Common myeloid progenitor, CD34-positive (primary cell): ENCODE measurements at regions not wholly inside any gene's neighbourhood (a gene's known extent, or its start where the extent isn't known, plus 50 kb on each side); places are given as distances from the start of the nearest gene placed in this dataset.
"Not testable (repeated sequence)": the region's sequence is repeated elsewhere in the genome, so short reads cannot be mapped to it uniquely, and the experiment has no call there.

Experiments used
- CTCF ChIA-PET: fragments of 350-600 bp; sonication (Branson Sonifier 250); formaldehyde crosslinking; loops from one replicate; lab custom pipeline; 2021; ENCODE audit warnings: antibody characterized with exemption; lab: Charles Lee
- POLR2A ChIA-PET: fragments of 350-600 bp; sonication (Branson Sonifier 250); formaldehyde crosslinking; loops from one replicate; lab custom pipeline; 2021; ENCODE audit warnings: antibody characterized with exemption; lab: Charles Lee
- DNase-seq, 3 donors: peaks; one replicate each; pipeline versions ENCODE4 v3.0.0 to v3.0.0-alpha.2; 2013
- H3K27ac ChIP-seq, 2 experiments: 1 replicate in 1 of 2; 2 replicates in 1 of 2; pipeline ENCODE4 v1.7.0; 2013; ENCODE audit warnings: inconsistent platforms in 2 of 2, low read length in 2 of 2, mild to moderate bottlenecking in 2 of 2, low read depth in 1 of 2, moderate library complexity in 1 of 2; ENCODE audit not compliant: severe bottlenecking in 2 of 2, insufficient read depth in 1 of 2, poor library complexity in 1 of 2
- H3K27me3 ChIP-seq, 5 experiments: replicated peaks in 2 of 5; 1 replicate in 3 of 5; 2 replicates in 2 of 5; pipeline versions ENCODE4 v1.6.1 to v1.7.0; 2013; ENCODE audit warnings: low read length in 4 of 5, mild to moderate bottlenecking in 2 of 5, moderate library complexity in 2 of 5, inconsistent platforms in 1 of 5; ENCODE audit not compliant: insufficient read depth in 5 of 5, control insufficient read depth in 4 of 5
- H3K36me3 ChIP-seq, 4 experiments: 1 replicate in 2 of 4; 2 replicates in 2 of 4; pipeline versions ENCODE4 v1.6.1 to v1.7.0; 2013; ENCODE audit warnings: low read length in 3 of 4, control low read depth in 1 of 4, mild to moderate bottlenecking in 1 of 4; ENCODE audit not compliant: control insufficient read depth in 4 of 4, insufficient read depth in 4 of 4
- H3K4me1 ChIP-seq, 4 experiments: 1 replicate in 3 of 4; 2 replicates in 1 of 4; pipeline versions ENCODE4 v1.6.1 to v1.7.1; 2013; ENCODE audit warnings: low read length in 3 of 4, mild to moderate bottlenecking in 3 of 4, control low read depth in 1 of 4, inconsistent platforms in 1 of 4, moderate library complexity in 1 of 4; ENCODE audit not compliant: control insufficient read depth in 4 of 4, insufficient read depth in 4 of 4; ENCODE audit errors: control extremely low read depth in 1 of 4
- H3K4me3 ChIP-seq, 7 experiments: 1 replicate in 4 of 7; 2 replicates in 3 of 7; pipeline versions ENCODE4 v1.5.1 to v1.7.0; 2013; ENCODE audit warnings: mild to moderate bottlenecking in 7 of 7, low read length in 6 of 7, moderate library complexity in 6 of 7, inconsistent platforms in 2 of 7, low read depth in 2 of 7, control low read depth in 1 of 7; ENCODE audit not compliant: insufficient read depth in 4 of 7, control insufficient read depth in 1 of 7; ENCODE audit errors: extremely low read depth in 1 of 7
- H3K9me3 ChIP-seq, 5 experiments: 1 replicate in 4 of 5; 2 replicates in 1 of 5; pipeline versions ENCODE4 v1.6.1 to v1.7.1; 2013; ENCODE audit warnings: low read length in 4 of 5, mild to moderate bottlenecking in 2 of 5, inconsistent platforms in 1 of 5, low read depth in 1 of 5, moderate library complexity in 1 of 5; ENCODE audit not compliant: control insufficient read depth in 4 of 5, insufficient read depth in 2 of 5; ENCODE audit errors: control extremely low read depth in 1 of 5
- WGBS: methylation state at CpG from one replicate; pipeline ENCODE4 v1.1.5; 2013; ENCODE audit not compliant: insufficient coverage; 5-methylcytosine and 5-hydroxymethylcytosine counted together

DNA sequence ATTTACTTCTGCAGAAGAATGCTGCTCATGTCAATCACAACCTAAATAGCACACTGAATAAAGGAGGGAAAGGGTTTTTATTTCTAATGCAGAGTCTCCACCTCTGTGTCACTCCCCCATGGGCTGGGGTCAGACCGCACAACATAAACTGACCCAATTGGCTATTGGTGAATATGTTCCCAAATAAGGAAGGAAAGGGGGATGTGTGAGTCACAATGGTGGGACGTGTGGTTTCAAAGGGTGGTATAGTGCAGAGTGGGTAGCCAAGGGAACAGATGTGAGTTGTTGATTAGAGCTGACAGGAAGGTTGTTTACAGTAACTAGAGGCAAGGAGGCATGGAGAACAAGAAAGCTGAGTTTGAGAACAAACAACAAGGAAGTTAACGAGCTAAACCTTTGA lies 491.8 kb downstream of the ZPLD1 start:
- CTCF ChIA-PET: interaction anchor here (0.8 kb wide), 1 partner anchor 193 kb away, joined by 3 read pairs; no protein-coding TSS in a partner anchor
- Histone ChIP-seq H3K27me3 (no peaks in the 10 kb centered on the region), H3K36me3 (no peaks in the 10 kb centered on the region), H3K9me3 (peaks cover 0 to 11% (median 5%) of the 10 kb centered on the region in 5 experiments), H3K4me1 (no peaks in the 10 kb centered on the region), H3K4me3 (no peak overlapping the region), H3K27ac (no peak overlapping the region)
- 72% methylated on average over 3 of the region's 3 CpGs for WGBS
- POLR2A ChIA-PET: no interaction called here
- no peak for DNase-seq

GRCh38 chr3:102933377-102933776 lies 498.6 kb downstream of the ZPLD1 start:
- WGBS: 86% methylated on average over 1 of the region's 2 CpGs
- DNase-seq: no peak
- Histone ChIP-seq H3K4me1 (no peaks in the 10 kb centered on the region), H3K9me3 (peaks cover 0 to 4% (median 0%) of the 10 kb centered on the region in 5 experiments), H3K27ac (no peak overlapping the region), H3K27me3 (no peaks in the 10 kb centered on the region), H3K4me3 (no peak overlapping the region), H3K36me3 (no peaks in the 10 kb centered on the region)
- CTCF ChIA-PET: no interaction called here
- POLR2A ChIA-PET: no interaction called here

DNA sequence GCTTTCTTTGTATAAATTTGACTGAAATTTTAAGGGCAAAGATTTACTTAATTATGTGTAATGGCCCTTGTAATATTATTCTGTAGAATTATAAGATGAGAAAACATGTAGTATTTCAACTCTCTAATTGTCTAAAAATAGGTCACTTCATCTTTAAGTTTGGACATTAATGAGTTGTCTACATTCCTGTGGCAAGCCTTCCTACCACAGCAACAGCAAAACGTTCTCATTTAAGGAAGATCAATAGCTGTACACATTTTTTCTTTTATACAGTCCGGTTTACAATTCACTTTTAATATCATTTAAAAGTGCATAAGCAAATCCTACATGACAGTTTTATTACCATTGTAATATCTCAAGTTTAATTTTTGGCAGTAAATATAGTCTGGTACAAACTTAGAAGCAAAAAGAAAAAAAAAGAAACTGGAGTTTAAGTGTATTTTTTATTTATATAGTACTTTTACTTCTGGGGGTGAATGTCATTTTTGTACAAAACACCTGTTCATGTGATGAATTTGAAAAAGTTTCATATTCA lies 501.8 kb downstream of the ZPLD1 start:
- ChIA-PET POLR2A (no interaction called here), CTCF (no interaction called here)
- Histone ChIP-seq H3K4me1 (no peaks in the 10 kb centered on the region), H3K36me3 (no peaks in the 10 kb centered on the region), H3K9me3 (peaks cover 0 to 4% (median 0%) of the 10 kb centered on the region in 5 experiments), H3K27me3 (no peaks in the 10 kb centered on the region), H3K27ac (no peak overlapping the region), H3K4me3 (no peak overlapping the region)
- no CpG with 5 or more reads among the region's 2 CpGs for WGBS
- no peak for DNase-seq

DNA sequence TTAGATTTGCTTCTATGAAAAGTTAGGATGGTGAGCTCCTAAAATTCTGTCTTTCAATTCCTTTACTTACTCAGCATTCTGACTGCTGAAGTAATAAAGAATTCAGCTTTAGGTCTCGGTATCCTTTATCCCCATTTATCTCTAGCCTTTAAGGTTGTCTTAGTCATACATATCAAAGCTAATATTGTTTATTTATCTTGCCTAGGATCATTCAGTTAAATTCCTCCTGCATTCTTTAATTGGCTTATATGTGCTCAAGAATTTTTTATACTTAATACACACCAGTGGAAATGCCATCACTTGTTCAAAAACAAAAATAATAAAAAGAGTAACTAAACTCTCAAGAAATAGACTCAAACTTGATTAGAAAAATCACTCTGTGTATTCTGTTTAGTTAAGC lies 507.0 kb downstream of the ZPLD1 start:
- H3K27ac ChIP-seq: no peak overlapping the region
- DNase-seq: no peak
- ChIA-PET POLR2A (no interaction called here), CTCF (no interaction called here)
- H3K4me1 ChIP-seq: no peaks in the 10 kb centered on the region
- H3K9me3 ChIP-seq: no peaks in the 10 kb centered on the region
- H3K27me3 ChIP-seq: no peaks in the 10 kb centered on the region
- WGBS: no CpG with 5 or more reads among the region's 1 CpG
- H3K36me3 ChIP-seq: no peaks in the 10 kb centered on the region
- H3K4me3 ChIP-seq: no peak overlapping the region

DNA sequence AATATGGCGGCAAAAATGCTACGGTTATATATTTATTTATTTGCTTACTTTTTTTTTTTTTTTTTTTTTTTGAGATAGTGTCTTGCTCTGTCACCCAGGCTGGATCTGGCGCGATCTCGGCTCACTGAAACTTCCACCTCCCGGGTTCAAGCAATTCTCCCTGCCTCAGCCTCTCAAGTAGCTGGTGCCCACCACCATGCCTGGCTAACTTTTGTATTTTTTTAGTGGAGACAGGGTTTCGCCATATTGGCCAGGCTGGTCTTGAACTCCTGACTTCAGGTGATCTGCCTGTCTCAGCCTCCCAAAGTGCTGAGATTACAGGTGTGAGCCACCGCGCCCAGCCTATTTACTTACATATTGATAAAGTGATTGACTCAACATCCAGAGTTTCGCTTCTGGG lies 511.6 kb downstream of the ZPLD1 start:
- DNase-seq, CTCF ChIA-PET, H3K36me3 ChIP-seq, H3K27me3 ChIP-seq, H3K9me3 ChIP-seq, POLR2A ChIA-PET, H3K4me1 ChIP-seq, H3K27ac ChIP-seq, H3K4me3 ChIP-seq: not testable (repeated sequence)
- WGBS: 95% methylated on average over 4 of the region's 10 CpGs

GRCh38 chr3:102972350-102972749 lies 537.5 kb downstream of the ZPLD1 start:
- CTCF ChIA-PET: no interaction called here

DNA sequence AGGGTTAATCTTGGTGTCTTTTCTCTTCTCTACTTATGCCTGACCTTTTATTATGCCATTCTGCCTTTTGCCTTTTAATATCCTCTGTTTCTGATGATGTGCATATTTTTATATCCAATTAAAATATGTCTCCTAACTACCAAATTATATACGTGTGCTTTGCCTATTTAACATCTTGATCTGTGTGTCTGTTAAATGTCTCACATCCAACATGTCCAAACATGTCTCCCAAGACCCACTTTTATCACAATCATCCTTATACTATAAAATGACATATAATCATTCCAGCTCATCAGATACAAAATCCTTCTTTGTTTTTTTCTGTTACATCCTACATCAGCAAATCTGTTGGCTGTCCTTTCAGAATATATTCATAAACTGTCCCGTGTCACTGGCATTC lies 539.5 kb downstream of the ZPLD1 start:
- ChIA-PET POLR2A (no interaction called here), CTCF (no interaction called here)
- Histone ChIP-seq H3K9me3 (no peaks in the 10 kb centered on the region), H3K4me3 (no peak overlapping the region), H3K36me3 (no peaks in the 10 kb centered on the region), H3K27me3 (no peaks in the 10 kb centered on the region), H3K4me1 (no peaks in the 10 kb centered on the region), H3K27ac (no peak overlapping the region)
- WGBS: 100% methylated on average over 2 of the region's 2 CpGs
- no peak for DNase-seq

More at GRCh38 chr3:102972350-102972749, 537.5 kb downstream of the ZPLD1 start:
- POLR2A ChIA-PET: no interaction called here
- no peaks in the 10 kb centered on the region for H3K27me3 ChIP-seq
- H3K9me3 ChIP-seq: no peaks in the 10 kb centered on the region
- no peaks in the 10 kb centered on the region for H3K36me3 ChIP-seq
- H3K27ac ChIP-seq: no peak overlapping the region
- H3K4me1 ChIP-seq: no peaks in the 10 kb centered on the region
- no peak for DNase-seq
- no peak overlapping the region for H3K4me3 ChIP-seq
